GM12875 (cell line): ENCODE measurements at regions not wholly inside any gene's neighbourhood (a gene's known extent, or its start where the extent isn't known, plus 50 kb on each side); places are given as distances from the start of the nearest gene placed in this dataset.

Experiments
- H3K4me3 ChIP-seq: one replicate; pipeline ENCODE4 v1.5.1; 2011; ENCODE audit warnings: low read depth, low read length, control low read depth
- CTCF ChIP-seq: IDR thresholded peaks from 2 replicates; pipeline ENCODE4 v1.5.1; 2011; ENCODE audit warnings: low read depth, mild to moderate bottlenecking, control low read depth, inconsistent platforms, low read length, moderate library complexity, borderline replicate concordance; ENCODE audit not compliant: insufficient read depth

GRCh38 chr5:28726815-28727214 is 1688.4 kb upstream of the CDH9 start:
- H3K4me3 ChIP-seq, result no peak overlapping the region
- TF ChIP-seq CTCF, result no peak

- TF ChIP-seq CTCF, result no peak
- H3K4me3 ChIP-seq, result no peak overlapping the region
Measured at GRCh38 chr5:28725001-28725400, 1686.6 kb upstream of the CDH9 start.

DNA sequence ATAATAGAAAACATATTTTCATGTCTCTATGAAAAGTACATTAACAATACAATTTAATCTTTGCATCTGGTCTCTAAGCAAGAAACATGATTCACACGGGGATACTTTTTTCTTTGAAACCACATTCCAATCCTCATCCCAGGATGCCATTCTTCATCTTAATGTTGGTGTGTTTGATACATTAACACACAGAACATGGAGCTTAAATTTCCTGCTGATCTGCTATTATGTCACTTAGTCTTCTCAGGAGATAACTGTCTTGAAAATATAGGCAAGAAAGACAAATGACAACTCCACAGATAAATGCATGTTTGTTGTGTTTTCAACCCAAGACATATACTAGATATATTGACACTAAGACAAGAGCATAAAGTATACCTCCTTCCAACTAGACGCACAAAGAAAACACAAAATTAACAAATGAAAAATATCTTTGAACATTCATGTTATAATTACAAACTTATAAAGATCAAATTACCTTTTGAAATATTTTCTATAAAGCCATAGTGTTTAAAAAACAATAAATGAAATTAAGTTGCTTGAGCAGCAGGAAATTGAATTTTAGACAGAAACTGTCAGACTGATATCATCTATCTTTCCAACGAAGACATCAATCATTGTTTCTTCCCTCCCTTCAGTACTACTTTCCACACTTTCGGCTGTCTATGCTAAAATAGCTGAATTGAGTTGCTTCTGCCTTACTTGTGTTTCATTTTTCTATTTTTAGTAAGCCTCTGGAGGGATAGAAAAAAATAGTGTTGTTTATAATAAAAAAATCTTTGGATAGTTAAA is 1676.7 kb upstream of the CDH9 start:
- TF ChIP-seq CTCF, result no peak
- H3K4me3 ChIP-seq, result no peak overlapping the region

DNA sequence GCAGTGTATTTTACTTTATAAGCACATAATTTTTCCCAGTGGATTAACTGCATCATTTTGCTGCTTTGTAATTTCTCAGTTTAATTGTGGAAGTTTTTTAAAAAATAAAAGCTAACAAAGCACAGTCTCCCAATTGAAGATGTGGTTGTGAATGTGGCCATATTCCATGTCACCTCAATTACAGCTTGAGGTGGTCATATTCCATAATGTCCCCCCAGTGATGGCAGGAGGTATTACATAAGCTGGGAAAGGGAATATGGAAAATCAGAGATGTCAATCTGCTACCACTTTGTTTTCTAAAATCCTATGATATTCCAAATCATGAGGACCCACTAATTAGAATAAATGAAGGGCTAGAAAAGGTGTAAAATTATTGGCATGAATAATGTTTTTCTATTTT is 1672.0 kb upstream of the CDH9 start:
- no peak for TF ChIP-seq CTCF

GRCh38 chr5:28708472-28708871 is 1670.1 kb upstream of the CDH9 start:
- no peak for TF ChIP-seq CTCF

More for the DNA sequence above, 1672.0 kb upstream of the CDH9 start:
- no peak overlapping the region for H3K4me3 ChIP-seq

GRCh38 chr5:28707706-28708105 is 1669.3 kb upstream of the CDH9 start:
- H3K4me3 ChIP-seq, result no peak overlapping the region

More at GRCh38 chr5:28708472-28708871, 1670.1 kb upstream of the CDH9 start:
- H3K4me3 ChIP-seq, result no peak overlapping the region

More at GRCh38 chr5:28707706-28708105, 1669.3 kb upstream of the CDH9 start:
- no peak for TF ChIP-seq CTCF
